Adrenal gland (tissue), 5 donors: ENCODE measurements at regions not wholly inside any gene's neighbourhood (a gene's known extent, or its start where the extent isn't known, plus 50 kb on each side); places are given as distances from the start of the nearest gene placed in this dataset.

Experiments
- POLR2A ChIP-seq, 2 donors: fragments of 450-650 bp; IDR thresholded peaks; one replicate each; pipeline ENCODE4 v1.6.1; 2017; ENCODE audit warnings: antibody characterized with exemption in 2 of 2, mild to moderate bottlenecking in 2 of 2, moderate library complexity in 1 of 2
- TF ChIP-seq, protein P1 (sequence below), 6 experiments: fragments of 450-650 bp in 4 of 6; fragments of 200-600 bp in 2 of 6; sonication (generic) in 1 of 6; IDR thresholded peaks; 1 replicate in 5 of 6; 2 replicates in 1 of 6; pipeline versions ENCODE4 v1.5.1 to v1.8.0; 2016 to 2021; ENCODE audit warnings: antibody characterized with exemption in 6 of 6, mild to moderate bottlenecking in 2 of 6, moderate library complexity in 1 of 6
- donor health status: DM: no; HTN: no; CAD: no.

- TF ChIP-seq, protein P1, sequence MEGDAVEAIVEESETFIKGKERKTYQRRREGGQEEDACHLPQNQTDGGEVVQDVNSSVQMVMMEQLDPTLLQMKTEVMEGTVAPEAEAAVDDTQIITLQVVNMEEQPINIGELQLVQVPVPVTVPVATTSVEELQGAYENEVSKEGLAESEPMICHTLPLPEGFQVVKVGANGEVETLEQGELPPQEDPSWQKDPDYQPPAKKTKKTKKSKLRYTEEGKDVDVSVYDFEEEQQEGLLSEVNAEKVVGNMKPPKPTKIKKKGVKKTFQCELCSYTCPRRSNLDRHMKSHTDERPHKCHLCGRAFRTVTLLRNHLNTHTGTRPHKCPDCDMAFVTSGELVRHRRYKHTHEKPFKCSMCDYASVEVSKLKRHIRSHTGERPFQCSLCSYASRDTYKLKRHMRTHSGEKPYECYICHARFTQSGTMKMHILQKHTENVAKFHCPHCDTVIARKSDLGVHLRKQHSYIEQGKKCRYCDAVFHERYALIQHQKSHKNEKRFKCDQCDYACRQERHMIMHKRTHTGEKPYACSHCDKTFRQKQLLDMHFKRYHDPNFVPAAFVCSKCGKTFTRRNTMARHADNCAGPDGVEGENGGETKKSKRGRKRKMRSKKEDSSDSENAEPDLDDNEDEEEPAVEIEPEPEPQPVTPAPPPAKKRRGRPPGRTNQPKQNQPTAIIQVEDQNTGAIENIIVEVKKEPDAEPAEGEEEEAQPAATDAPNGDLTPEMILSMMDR (IDR thresholded peaks at IDR 0.05) = no peak
- no peak for TF ChIP-seq POLR2A (IDR thresholded peaks at IDR 0.05)
Observed at GRCh38 chr2:33967103-33967502, 368.0 kb upstream of the FAM98A start.
